ENCODE measurements at regions not wholly inside any gene's neighbourhood (a gene's known extent, or its start where the extent isn't known, plus 50 kb on each side); places are given as distances from the start of the nearest gene placed in this dataset.

DNA sequence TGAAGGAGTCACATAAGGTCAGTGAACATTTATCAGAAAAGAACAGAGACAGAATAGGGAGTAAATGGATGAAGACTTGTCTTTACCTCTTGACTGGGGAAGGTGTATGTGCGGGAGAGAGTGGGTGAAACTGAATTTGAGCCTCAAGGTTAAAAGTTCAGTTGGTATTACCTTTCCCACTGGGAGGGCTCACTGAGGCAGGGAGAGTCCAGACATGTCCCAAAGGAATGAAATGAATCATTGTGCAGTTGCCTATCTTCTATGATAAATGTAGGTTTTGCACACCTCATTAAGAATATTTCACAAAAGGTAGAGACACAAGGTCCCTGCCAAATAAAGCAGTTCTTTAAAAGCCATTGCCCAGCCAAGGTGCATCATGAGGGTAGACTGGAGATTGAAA, 105.2 kb downstream of the KCNA5 start:
- TF ChIP-seq EZH2 (IDR thresholded peaks at IDR 0.05; ENCODE audit: borderline replicate concordance) (no peak), EZH2phosphoT487 (IDR thresholded peaks at IDR 0.05; ENCODE audit: low read depth, severe bottlenecking, unreplicated experiment) (no peak)
- TF ChIP-seq, protein P1, sequence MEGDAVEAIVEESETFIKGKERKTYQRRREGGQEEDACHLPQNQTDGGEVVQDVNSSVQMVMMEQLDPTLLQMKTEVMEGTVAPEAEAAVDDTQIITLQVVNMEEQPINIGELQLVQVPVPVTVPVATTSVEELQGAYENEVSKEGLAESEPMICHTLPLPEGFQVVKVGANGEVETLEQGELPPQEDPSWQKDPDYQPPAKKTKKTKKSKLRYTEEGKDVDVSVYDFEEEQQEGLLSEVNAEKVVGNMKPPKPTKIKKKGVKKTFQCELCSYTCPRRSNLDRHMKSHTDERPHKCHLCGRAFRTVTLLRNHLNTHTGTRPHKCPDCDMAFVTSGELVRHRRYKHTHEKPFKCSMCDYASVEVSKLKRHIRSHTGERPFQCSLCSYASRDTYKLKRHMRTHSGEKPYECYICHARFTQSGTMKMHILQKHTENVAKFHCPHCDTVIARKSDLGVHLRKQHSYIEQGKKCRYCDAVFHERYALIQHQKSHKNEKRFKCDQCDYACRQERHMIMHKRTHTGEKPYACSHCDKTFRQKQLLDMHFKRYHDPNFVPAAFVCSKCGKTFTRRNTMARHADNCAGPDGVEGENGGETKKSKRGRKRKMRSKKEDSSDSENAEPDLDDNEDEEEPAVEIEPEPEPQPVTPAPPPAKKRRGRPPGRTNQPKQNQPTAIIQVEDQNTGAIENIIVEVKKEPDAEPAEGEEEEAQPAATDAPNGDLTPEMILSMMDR (IDR thresholded peaks at IDR 0.05; ENCODE audit: poor library complexity) = no peak
